ENCODE measurements at regions not wholly inside any gene's neighbourhood (a gene's known extent, or its start where the extent isn't known, plus 50 kb on each side); places are given as distances from the start of the nearest gene placed in this dataset.

DNA sequence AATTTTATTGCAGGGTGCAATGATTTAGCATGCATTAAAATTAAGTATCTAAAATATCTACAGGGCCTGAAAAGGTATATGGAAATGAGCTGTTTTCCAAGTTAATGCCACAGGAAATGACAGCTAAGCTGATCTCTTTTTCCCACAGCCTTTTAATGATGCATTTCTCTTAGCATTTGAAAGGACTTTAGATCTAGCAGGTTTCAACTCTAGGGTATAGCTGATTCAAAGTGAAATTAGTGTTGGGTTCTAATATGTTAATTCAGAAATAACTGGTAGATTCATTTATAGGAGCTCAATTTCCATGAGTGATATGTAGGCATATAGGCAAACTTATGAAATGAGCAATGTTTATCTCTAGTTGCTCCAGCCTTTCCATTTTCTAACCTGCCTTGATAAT lies 274.2 kb downstream of the CASP12 start (continued):
- TF ChIP-seq, protein P1, sequence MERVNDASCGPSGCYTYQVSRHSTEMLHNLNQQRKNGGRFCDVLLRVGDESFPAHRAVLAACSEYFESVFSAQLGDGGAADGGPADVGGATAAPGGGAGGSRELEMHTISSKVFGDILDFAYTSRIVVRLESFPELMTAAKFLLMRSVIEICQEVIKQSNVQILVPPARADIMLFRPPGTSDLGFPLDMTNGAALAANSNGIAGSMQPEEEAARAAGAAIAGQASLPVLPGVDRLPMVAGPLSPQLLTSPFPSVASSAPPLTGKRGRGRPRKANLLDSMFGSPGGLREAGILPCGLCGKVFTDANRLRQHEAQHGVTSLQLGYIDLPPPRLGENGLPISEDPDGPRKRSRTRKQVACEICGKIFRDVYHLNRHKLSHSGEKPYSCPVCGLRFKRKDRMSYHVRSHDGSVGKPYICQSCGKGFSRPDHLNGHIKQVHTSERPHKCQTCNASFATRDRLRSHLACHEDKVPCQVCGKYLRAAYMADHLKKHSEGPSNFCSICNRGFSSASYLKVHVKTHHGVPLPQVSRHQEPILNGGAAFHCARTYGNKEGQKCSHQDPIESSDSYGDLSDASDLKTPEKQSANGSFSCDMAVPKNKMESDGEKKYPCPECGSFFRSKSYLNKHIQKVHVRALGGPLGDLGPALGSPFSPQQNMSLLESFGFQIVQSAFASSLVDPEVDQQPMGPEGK (CRISPR knock-in tag; IDR thresholded peaks at IDR 0.05; ENCODE audit: borderline replicate concordance), result no peak
- no peak for TF ChIP-seq POLR2G (IDR thresholded peaks at IDR 0.05; ENCODE audit: low read depth, low read length)
- TF ChIP-seq POLR2B (IDR thresholded peaks at IDR 0.05; ENCODE audit: low read depth, partially characterized antibody), result no peak
- TF ChIP-seq ZNF316 (IDR thresholded peaks at IDR 0.05), result no peak
- no peak for TF ChIP-seq ZNF583 (CRISPR knock-in tag; IDR thresholded peaks at IDR 0.05)

DNA sequence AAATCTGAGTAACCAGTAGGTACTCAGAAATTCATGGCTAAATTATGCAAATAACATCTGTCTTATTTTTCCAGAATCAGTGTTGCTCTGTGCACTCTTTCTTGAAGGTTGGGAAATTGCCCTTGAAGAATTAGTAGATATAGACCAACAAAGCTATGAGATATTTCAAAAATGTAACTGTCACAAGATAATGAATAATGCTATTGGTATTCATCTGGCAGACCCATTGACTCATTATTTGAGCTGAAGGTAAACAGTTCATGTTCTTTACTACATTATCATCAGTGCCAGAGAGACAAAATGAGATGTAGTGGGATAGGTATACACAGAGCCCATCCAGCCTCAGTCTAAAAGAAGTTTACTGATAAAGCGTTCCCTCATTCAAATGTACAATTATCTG lies 274.7 kb downstream of the CASP12 start:
- no peaks in the 10 kb centered on the region for H3K9me1 ChIP-seq (ENCODE audit: control insufficient read depth, insufficient read depth, low read length)
- no peaks in the 10 kb centered on the region for H3K36me3 ChIP-seq (ENCODE audit: control insufficient read depth, insufficient read depth, low read length)
- TF ChIP-seq ZNF445 (CRISPR knock-in tag; IDR thresholded peaks at IDR 0.05; ENCODE audit: low read depth) (no peak), ADNP (tag; IDR thresholded peaks at IDR 0.05) (no peak)
- TF ChIP-seq, protein P2, sequence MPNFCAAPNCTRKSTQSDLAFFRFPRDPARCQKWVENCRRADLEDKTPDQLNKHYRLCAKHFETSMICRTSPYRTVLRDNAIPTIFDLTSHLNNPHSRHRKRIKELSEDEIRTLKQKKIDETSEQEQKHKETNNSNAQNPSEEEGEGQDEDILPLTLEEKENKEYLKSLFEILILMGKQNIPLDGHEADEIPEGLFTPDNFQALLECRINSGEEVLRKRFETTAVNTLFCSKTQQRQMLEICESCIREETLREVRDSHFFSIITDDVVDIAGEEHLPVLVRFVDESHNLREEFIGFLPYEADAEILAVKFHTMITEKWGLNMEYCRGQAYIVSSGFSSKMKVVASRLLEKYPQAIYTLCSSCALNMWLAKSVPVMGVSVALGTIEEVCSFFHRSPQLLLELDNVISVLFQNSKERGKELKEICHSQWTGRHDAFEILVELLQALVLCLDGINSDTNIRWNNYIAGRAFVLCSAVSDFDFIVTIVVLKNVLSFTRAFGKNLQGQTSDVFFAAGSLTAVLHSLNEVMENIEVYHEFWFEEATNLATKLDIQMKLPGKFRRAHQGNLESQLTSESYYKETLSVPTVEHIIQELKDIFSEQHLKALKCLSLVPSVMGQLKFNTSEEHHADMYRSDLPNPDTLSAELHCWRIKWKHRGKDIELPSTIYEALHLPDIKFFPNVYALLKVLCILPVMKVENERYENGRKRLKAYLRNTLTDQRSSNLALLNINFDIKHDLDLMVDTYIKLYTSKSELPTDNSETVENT (CRISPR knock-in tag; IDR thresholded peaks at IDR 0.05), result no peak
- no peaks in the 10 kb centered on the region for H4K20me1 ChIP-seq (replicated peaks; ENCODE audit: control insufficient read depth, insufficient read depth, low read length)
- H3K79me2 ChIP-seq (ENCODE audit: control insufficient read depth, insufficient read depth, low read length), result no peaks in the 10 kb centered on the region
- ChIA-PET POLR2A (no interaction called here), CTCF (ENCODE audit: low intra/inter-chr PET ratio) (no interaction called here)
- H2AFZ ChIP-seq (ENCODE audit: low read depth, low read length), result no peak overlapping the region
- no peak overlapping the region for H3K9ac ChIP-seq (ENCODE audit: insufficient read depth in 1 of 2, low read depth in 2 of 2, low read length in 2 of 2)
- H3K4me3 ChIP-seq, result no peak overlapping the region
- in situ Hi-C loops (cut with MboI), result no loop called here
- no peak overlapping the region for H3K27ac ChIP-seq (ENCODE audit: extremely low read depth, low read depth, low read length)
- ATAC-seq (no peak), DNase-seq (ENCODE audit: extremely low read depth in 1 of 4, low spot score in 3 of 4) (no peak), FAIRE-seq (no peak)
- H3K4me1 ChIP-seq (replicated peaks in 1 of 2; ENCODE audit: control insufficient read depth in 2 of 2, insufficient read depth in 2 of 2, low read length in 2 of 2), result no peaks in the 10 kb centered on the region
- no peak overlapping the region for H3K4me2 ChIP-seq (ENCODE audit: insufficient read depth, low read length)
- BruUV-seq (replicated peaks), result no TSS peak
- no peaks in the 10 kb centered on the region for H3K9me3 ChIP-seq (replicated peaks; ENCODE audit: control insufficient read depth, insufficient read depth, low read depth, low read length)
- intact Hi-C loops (cut with micrococcal nuclease), result no loop called here
- no peaks in the 10 kb centered on the region for H3K27me3 ChIP-seq (ENCODE audit: control insufficient read depth in 2 of 2, insufficient read depth in 2 of 2, low read length in 2 of 2)
- 0% methylated on average over 1 of the region's 1 CpG for WGBS (ENCODE audit: insufficient coverage, low coverage, missing lambda C conversion rate)

Data from K562 (cell line).